ENCODE measurements at regions not wholly inside any gene's neighbourhood (a gene's known extent, or its start where the extent isn't known, plus 50 kb on each side); places are given as distances from the start of the nearest gene placed in this dataset.

DNA sequence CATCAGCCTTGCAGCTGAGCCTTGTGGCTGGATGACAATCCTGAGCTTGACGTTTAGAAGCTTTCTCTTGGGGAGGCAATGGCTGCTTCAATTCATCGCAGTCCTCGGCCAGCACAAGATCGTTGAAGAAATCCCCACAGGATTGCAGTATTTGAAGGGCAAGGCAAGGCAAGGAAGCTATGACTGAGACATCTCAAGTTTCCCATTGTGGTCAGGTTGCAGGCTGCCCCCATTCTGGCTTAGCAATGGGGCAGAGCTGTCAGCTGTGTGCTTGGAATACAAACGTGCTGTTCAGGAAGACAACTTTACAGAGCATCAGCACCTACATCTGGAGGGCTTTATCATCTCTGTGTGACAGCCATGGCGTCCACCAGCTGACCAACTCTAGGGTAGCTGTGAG is 275.9 kb upstream of the TBL1XR1 start:
- H3K4me2 ChIP-seq (ENCODE audit: insufficient read depth, low read length), result no peak overlapping the region
- no peaks in the 10 kb centered on the region for H3K9me3 ChIP-seq (replicated peaks; ENCODE audit: control insufficient read depth, insufficient read depth, low read length)
- DNase-seq (ENCODE audit: low read depth, low spot score) (no peak), FAIRE-seq (no peak)
- dilution Hi-C loops (cut with MboI; ENCODE audit: extremely low pct_ligation_motif_present, low sequenced_read_pairs) (no loop called here), intact Hi-C loops (cut with micrococcal nuclease) (no loop called here)
- BruUV-seq (replicated peaks), result no TSS peak
- TF ChIP-seq POLR2A (IDR thresholded peaks at IDR 0.05; ENCODE audit: low read depth, low read length), result no peak
- TF ChIP-seq, protein P1, sequence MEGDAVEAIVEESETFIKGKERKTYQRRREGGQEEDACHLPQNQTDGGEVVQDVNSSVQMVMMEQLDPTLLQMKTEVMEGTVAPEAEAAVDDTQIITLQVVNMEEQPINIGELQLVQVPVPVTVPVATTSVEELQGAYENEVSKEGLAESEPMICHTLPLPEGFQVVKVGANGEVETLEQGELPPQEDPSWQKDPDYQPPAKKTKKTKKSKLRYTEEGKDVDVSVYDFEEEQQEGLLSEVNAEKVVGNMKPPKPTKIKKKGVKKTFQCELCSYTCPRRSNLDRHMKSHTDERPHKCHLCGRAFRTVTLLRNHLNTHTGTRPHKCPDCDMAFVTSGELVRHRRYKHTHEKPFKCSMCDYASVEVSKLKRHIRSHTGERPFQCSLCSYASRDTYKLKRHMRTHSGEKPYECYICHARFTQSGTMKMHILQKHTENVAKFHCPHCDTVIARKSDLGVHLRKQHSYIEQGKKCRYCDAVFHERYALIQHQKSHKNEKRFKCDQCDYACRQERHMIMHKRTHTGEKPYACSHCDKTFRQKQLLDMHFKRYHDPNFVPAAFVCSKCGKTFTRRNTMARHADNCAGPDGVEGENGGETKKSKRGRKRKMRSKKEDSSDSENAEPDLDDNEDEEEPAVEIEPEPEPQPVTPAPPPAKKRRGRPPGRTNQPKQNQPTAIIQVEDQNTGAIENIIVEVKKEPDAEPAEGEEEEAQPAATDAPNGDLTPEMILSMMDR (IDR thresholded peaks at IDR 0.05; ENCODE audit: extremely low read depth in 1 of 2, insufficient read depth in 1 of 2, low read depth in 1 of 2, low read length in 2 of 2), result no peak
- no peak for TF ChIP-seq FOS (IDR thresholded peaks at IDR 0.05; ENCODE audit: borderline replicate concordance, insufficient read depth, low read length)
- no peak for TF ChIP-seq EZH2 (IDR thresholded peaks at IDR 0.05; ENCODE audit: borderline replicate concordance, low read depth, low read length, severe bottlenecking)
- ChIA-PET POLR2A (no interaction called here), CTCF (interaction anchor here (1.1 kb wide), 1 partner anchor 11 kb away, joined by 3 read pairs; no protein-coding TSS in a partner anchor)
- no peak overlapping the region for H3K9ac ChIP-seq (replicated peaks; ENCODE audit: extremely low read depth, insufficient read depth, low read length)
- no peak overlapping the region for H3K4me3 ChIP-seq (replicated peaks in 1 of 3; ENCODE audit: insufficient read depth in 1 of 3, low read depth in 1 of 3, low read length in 3 of 3)
- H3K9me1 ChIP-seq (replicated peaks; ENCODE audit: control insufficient read depth, extremely low read depth, insufficient read depth, low read length), result no peaks in the 10 kb centered on the region
- H2AFZ ChIP-seq (ENCODE audit: low read depth, low read length), result no peak overlapping the region
- no peaks in the 10 kb centered on the region for H3K36me3 ChIP-seq (ENCODE audit: control insufficient read depth in 2 of 2, extremely low read depth in 1 of 2, insufficient read depth in 2 of 2, low read length in 2 of 2)
- H4K20me1 ChIP-seq (replicated peaks; ENCODE audit: control insufficient read depth, extremely low read depth, insufficient read depth, low read length), result no peaks in the 10 kb centered on the region
- no peaks in the 10 kb centered on the region for H3K4me1 ChIP-seq (ENCODE audit: control insufficient read depth, extremely low read depth, insufficient read depth, low read length)
- no peak overlapping the region for H3K27ac ChIP-seq (ENCODE audit: insufficient read depth, low read depth, low read length)
- H3K79me2 ChIP-seq (ENCODE audit: control insufficient read depth, insufficient read depth, low read length), result no peaks in the 10 kb centered on the region
- no peaks in the 10 kb centered on the region for H3K27me3 ChIP-seq (ENCODE audit: control insufficient read depth in 2 of 2, insufficient read depth in 2 of 2, low read length in 2 of 2)

DNA sequence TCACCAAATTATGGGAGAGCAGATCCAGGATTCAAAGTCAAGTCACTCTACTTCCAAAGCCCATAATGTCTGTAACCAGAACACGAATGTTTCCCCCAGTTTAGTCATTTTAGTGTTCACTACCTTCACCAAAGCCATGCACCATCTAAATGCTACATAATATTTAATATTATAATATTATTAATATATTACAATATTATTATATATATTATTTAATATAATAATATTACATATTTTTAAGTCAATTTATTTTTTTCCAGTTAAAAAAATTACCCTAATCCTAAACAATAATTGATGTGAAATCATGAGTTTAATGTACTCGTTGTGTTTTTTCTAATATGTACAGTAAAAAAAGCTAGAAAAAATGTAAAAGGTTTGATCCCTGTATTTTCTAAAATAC is 276.6 kb upstream of the TBL1XR1 start:
- CTCF ChIA-PET, result no interaction called here
- Histone ChIP-seq H4K20me1 (replicated peaks; ENCODE audit: control insufficient read depth, extremely low read depth, insufficient read depth, low read length) (no peaks in the 10 kb centered on the region), H3K4me3 (replicated peaks in 1 of 3; ENCODE audit: insufficient read depth in 1 of 3, low read depth in 1 of 3, low read length in 3 of 3) (no peak overlapping the region), H3K27me3 (ENCODE audit: control insufficient read depth in 2 of 2, insufficient read depth in 2 of 2, low read length in 2 of 2) (no peaks in the 10 kb centered on the region), H2AFZ (ENCODE audit: low read depth, low read length) (no peak overlapping the region), H3K36me3 (ENCODE audit: control insufficient read depth in 2 of 2, extremely low read depth in 1 of 2, insufficient read depth in 2 of 2, low read length in 2 of 2) (no peaks in the 10 kb centered on the region), H3K9ac (replicated peaks; ENCODE audit: extremely low read depth, insufficient read depth, low read length) (no peak overlapping the region), H3K79me2 (ENCODE audit: control insufficient read depth, insufficient read depth, low read length) (no peaks in the 10 kb centered on the region), H3K27ac (ENCODE audit: insufficient read depth, low read depth, low read length) (no peak overlapping the region), H3K4me1 (ENCODE audit: control insufficient read depth, extremely low read depth, insufficient read depth, low read length) (peaks cover 3% of the 10 kb centered on the region), H3K4me2 (ENCODE audit: insufficient read depth, low read length) (no peak overlapping the region), H3K9me3 (replicated peaks; ENCODE audit: control insufficient read depth, insufficient read depth, low read length) (no peaks in the 10 kb centered on the region), H3K9me1 (replicated peaks; ENCODE audit: control insufficient read depth, extremely low read depth, insufficient read depth, low read length) (no peaks in the 10 kb centered on the region)
- dilution Hi-C loops (cut with MboI; ENCODE audit: extremely low pct_ligation_motif_present, low sequenced_read_pairs) (no loop called here), intact Hi-C loops (cut with micrococcal nuclease) (no loop called here)
- no TSS peak for BruUV-seq (replicated peaks)
- DNase-seq (ENCODE audit: low read depth, low spot score) (no peak), FAIRE-seq (no peak)
- POLR2A ChIA-PET, result no interaction called here
- no peak for TF ChIP-seq POLR2AphosphoS5 (IDR thresholded peaks at IDR 0.05; ENCODE audit: insufficient read depth, low read depth, low read length)
- TF ChIP-seq MAX (IDR thresholded peaks at IDR 0.05; ENCODE audit: insufficient read depth, insufficient read length), result no peak
- TF ChIP-seq FOS (IDR thresholded peaks at IDR 0.05; ENCODE audit: borderline replicate concordance, insufficient read depth, low read length), result no peak
- no peak for TF ChIP-seq GATA2 (IDR thresholded peaks at IDR 0.05; ENCODE audit: insufficient read depth, insufficient read length, low read depth, low read length)
- TF ChIP-seq EZH2 (IDR thresholded peaks at IDR 0.05; ENCODE audit: borderline replicate concordance, low read depth, low read length, severe bottlenecking), result no peak
- no peak for TF ChIP-seq JUN (IDR thresholded peaks at IDR 0.05; ENCODE audit: borderline replicate concordance, insufficient read depth, insufficient read length, low read depth)
- TF ChIP-seq, protein P1 (IDR thresholded peaks at IDR 0.05; ENCODE audit: extremely low read depth in 1 of 2, insufficient read depth in 1 of 2, low read depth in 1 of 2, low read length in 2 of 2), result no peak
- TF ChIP-seq POLR2A (IDR thresholded peaks at IDR 0.05; ENCODE audit: low read depth, low read length), result no peak
- no peak for TF ChIP-seq MYC (IDR thresholded peaks at IDR 0.05; ENCODE audit: low read depth, low read length)
